HL-60/S4 treated with phorbol 12-myristate 13-acetate at 8.2 ng/mL for 4 days and 3 days (cell line): ENCODE measurements at regions not wholly inside any gene's neighbourhood (a gene's known extent, or its start where the extent isn't known, plus 50 kb on each side); places are given as distances from the start of the nearest gene placed in this dataset.

Experiments
- in situ Hi-C: fragments of 300-500 bp; cut with MboI; formaldehyde crosslinking; loops from 2 replicates; pipeline ENCODE4 v1.15.0; 2022; ENCODE audit warnings: low sequenced_read_pairs

DNA sequence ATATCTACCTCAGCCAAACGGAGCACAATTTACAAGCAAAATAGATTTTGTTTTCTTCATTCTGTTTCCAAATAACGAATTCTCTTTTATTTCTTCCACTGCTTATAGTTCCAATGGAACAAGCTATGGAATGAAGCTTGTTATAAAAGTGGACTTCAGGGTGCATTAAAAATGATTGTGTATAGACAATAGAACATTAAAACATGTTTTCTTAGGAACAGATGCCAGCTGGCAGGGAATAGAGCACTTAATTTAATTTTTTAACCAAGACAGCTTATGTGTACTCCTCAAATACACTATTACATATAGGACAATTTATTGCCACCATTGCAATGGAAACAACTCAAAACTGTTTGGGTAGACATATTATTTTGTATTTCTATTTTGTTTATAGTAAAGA is 860.1 kb upstream of the TYRP1 start:
- in situ Hi-C loops: no loop called here

DNA sequence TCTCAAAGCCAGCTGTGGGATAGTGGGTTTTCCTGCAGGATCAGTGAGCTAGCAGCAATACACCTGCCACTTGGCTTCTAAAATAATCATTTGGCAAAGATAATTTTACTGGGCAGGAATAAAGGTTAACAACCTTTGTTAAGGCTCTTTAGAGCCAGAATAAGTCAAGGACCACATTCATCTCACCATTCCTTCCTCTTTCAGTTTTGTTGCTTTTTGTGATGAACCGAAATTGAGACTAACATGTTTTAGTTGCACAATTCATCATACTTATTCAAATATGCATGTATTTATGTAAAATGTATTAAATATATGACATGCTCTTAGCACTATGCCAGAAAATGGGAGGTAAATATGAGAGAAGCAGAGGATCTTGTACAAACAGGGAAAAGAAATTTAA is 824.4 kb upstream of the TYRP1 start:
- in situ Hi-C loops: no loop called here

DNA sequence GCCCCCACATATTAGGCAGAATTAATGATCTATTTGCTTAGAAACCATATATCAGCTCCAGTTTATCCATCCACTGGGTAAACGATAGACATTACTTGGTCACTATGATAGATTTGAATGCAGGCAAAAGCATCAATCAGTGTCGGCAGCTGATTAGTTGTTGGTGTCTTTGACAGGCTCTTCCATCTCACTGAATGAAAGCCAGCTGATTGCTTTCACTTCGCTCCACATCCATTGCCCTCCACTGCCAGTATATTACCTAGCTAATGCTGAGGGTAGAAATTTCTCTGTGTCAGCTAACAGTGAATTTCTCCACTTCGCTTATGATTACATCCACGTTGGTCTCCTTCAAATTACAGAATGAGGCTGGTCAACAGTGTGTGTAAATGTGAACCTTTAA is 821.3 kb upstream of the TYRP1 start:
- in situ Hi-C loops: no loop called here

DNA sequence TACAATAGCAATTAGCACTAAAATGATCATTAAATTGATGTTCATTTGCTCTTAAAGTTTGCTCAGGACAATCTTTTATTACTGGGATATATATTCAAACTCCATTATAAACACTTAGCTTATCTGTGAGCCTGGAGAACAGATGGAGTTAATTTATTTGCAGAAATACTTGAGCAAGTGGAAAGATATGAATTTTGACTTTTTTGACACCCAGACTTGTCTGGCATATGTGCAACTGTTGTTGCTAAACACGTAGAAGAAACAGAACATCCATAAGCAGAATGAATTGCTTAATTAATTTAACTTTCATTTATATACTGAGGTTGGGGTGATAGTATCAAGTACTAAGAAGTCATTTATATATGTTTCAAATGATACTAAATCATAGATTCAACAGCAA is 820.7 kb upstream of the TYRP1 start:
- in situ Hi-C loops: no loop called here

DNA sequence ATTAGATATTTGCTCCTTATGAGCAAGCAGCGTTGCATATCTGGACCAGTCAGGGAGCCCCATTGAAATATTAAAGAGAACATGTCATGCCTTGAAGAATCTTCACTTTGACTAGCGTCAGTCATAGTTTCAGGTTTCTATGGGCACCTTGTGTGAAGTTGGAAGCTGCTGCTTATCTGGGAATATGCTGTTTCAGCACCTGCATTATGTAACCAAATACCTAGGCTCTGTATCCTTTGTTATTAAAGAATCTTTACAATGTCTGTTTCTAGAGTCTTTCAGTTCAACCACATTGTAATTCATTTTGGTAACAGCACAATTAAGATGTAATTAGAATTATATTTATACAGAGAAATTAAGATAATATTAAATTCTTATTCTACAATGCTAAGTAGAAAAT is 818.8 kb upstream of the TYRP1 start:
- in situ Hi-C loops: no loop called here

DNA sequence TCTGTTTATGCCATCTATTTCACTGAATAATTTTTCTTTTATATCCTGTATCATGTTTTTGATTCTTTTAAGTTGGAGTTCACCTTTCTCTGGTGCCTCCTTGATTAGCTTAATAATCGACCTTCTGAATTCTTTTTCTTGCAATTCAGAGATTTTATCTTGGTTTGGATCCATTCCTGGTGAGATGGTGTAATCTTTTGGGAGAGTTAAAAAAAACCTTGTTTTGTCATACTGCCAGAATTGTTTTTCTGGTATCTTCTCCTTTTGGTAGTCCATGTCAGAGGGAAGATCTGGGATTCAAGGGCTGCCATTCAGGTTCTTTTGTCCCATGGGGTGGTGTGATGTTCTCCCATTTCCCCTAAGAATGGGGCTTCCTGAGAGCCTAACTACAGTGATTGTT is 800.8 kb upstream of the TYRP1 start:
- in situ Hi-C loops: no loop called here

DNA sequence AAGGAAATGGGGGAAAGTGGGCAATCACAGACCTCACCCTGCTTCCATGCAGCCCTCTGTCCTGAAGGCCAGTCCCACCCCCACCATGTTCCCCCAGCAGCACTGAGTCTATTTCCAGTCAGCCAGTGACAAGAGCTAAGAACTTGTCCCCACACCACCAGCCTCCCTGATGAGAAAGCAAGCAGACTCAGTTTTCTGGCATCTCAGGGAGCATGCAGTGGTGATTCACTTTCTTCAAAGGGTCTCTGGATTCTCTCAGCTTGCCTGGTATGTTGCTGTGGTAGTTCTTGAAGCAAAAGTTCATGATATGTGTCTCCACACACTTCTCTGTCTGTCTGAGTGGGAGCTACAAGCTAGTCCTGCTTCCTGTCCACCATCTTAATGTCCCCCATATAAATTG is 799.9 kb upstream of the TYRP1 start:
- in situ Hi-C loops: no loop called here

DNA sequence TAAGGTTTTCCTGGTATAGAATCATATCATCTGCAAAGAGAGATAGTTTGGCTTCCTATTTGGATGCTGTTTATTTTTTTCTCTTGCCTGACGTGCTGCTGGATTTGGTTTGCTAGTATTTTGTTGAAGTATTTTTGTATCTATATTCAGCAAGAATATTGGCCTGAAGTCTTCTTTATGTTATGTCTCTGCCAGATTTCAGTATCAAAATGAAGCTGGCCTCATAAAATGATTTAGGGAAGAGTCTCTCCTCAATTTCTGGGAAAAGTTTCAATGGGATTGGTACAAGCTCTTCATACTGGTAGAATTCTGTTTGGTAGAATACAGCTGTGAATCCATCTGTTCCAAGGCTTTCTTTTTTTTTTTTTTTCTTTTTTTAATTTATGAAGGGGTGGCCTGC is 799.0 kb upstream of the TYRP1 start:
- in situ Hi-C loops: no loop called here

DNA sequence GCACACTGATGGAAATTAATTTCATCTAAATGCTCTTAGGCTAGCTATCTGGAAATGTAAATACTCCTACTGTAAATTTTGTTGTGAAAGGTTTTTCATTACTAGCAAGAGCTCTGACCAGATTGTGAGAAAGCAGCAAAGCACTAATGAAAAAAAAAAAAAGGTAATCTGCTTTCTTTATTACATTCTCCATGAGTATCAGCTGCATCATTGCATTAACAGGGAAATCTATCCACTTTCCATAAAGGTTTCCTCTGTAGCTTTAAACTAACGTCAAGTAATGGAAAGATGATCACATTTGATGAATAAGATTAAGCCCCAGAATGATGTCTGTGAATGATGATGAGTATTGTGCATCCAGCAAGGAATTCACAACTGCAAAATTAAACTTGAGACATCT is 790.6 kb upstream of the TYRP1 start:
- in situ Hi-C loops: no loop called here

DNA sequence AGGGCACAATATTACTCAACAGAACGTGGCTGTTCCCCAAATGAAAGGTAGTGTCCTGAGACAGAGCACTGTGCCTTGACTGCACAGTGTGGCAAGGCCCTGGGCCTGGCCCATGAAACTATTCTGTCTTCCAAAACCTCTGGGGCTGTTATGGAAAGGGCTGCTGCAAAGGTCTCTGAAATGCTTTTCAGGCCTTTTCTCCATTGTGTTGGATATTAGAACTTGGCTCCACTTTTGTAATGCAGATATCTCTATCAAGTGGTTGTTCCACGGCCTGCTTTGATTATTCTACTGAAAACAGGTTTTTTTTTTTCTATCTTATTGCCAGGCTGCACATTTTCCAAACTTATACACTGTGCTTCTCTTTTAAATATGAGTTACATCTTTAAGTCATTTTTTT is 777.5 kb upstream of the TYRP1 start:
- in situ Hi-C loops: no loop called here

DNA sequence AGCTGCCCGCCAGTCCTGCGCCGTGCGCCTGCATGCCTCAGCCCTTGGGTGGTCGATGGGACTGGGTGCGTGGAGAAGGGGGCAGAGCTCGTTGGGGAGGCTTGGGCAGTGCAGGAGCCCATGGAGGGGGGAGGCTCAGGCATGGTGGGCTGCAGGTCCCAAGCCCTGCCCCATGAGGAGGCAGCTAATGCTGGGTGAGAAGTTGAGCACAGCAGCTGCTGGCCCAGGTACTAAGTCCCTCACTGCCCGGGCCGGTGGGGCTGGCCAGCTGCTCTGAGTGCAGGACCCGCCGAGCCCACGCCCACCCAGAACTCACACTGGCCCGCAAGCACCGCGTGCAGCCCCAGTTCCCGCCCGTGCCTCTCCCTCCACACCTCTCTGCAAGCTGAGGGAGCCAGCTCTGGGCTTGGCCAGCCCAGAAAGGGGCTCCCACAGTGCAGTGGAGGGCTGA is 764.3 kb upstream of the TYRP1 start:
- in situ Hi-C loops: no loop called here

DNA sequence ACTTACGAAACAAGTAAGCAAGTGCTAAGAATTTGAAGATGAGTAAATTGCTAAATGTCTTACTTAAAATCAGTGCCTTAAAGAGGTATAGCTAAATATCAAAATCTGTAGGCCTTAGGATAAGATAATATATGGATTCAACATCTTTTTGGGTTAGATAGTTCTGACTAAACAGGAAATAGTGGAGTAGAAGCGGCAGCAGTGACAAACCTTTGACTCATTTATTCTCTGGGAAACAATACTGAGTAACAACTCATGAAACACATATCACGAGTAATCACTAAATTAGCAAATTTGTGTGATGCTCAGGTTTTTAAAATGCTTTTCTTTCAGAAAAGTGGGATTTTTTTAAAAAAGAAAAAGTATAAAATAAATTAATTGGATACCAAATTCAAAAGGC is 762.1 kb upstream of the TYRP1 start:
- in situ Hi-C loops: no loop called here

DNA sequence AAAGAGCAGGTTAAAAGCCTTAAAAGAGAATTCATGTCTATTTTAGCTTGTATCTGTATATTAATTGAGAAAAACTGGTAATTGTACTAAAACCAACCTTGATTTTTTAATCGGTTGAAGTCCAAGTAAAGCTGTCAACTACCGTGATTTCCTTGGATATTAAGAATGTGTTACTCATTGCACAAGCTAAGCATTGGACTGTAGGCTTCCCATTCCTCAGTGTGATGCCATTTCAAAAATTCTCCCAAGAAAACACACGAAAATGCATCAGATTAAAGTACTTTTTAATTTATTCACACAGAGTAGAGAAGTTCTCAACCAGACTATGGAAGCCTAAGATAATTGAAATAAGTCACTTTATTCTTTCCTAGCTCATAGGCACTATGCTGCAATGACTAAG is 761.4 kb upstream of the TYRP1 start:
- in situ Hi-C loops: no loop called here

DNA sequence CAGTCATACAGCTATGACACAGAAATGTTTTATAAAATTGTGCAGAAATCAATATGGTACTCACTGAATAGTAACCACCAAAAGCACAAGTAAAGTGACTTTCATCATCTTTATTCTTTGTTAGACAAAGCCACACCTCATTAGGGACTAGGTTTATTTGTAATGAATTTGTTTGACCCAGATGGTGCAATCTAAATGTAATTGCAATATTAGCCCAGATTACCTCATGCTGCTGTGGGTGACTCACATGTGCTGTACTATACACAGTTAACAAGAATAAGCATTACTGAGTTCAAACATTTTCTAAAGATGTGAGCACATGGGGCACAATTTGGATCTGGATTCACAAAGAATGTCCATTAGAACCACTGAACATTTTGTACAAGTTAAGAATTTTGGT is 759.3 kb upstream of the TYRP1 start:
- in situ Hi-C loops: no loop called here

DNA sequence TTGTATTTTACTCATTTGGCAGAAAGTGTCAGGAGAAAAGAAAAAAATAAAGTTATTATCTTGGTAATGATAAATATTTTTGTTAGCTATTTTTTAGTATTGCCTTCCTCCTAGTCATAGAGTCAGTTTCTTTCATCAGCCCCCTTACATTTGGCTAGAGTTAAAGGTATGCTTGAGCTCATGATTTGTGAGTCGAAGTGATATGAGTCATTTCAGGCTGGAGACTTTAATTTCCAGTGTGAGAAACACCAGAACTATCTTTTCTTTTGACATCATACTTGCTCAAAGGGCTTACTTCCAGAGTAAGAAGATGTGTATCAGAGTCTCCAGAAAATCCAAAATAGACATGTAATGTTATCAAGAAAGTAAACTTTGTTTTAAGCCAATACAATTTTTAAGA is 746.7 kb upstream of the TYRP1 start:
- in situ Hi-C loops: no loop called here

DNA sequence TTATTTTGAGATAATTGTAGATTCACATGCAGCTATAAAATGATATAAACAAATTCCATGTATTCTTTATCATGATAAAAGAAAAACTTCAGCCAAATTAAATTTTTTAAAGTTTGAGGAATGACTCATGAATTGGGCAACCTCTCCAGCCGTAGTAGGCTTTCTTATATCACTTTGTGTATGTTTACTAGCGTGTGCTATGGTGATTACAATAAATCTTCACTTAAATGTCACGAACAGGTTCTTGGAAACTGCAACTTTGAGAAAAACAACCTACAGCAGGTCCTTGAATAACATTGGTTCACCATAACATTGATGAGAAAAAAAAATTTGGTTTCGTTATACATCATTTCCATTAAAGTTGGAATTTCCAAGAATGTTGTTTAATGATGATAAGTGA is 730.9 kb upstream of the TYRP1 start:
- in situ Hi-C loops: no loop called here

DNA sequence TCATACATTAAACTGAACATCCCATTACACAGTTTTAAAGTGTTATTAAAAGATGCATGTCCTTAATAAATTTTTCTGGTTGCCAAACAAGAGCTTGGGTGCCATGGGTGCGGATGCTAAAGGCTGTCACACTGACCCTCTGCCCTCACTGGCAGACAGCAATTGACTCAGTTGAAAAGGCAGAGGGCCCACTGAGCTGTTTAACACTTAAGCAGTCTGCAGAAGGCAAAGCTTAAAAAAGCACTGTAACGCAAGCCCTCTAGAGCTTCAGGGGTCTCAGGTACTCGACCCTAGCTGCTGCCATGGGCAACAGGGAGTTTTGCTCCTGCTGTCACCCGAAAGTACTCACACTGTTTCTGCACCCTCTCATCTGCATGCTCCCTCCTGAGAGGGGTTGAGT is 726.4 kb upstream of the TYRP1 start:
- in situ Hi-C loops: no loop called here

DNA sequence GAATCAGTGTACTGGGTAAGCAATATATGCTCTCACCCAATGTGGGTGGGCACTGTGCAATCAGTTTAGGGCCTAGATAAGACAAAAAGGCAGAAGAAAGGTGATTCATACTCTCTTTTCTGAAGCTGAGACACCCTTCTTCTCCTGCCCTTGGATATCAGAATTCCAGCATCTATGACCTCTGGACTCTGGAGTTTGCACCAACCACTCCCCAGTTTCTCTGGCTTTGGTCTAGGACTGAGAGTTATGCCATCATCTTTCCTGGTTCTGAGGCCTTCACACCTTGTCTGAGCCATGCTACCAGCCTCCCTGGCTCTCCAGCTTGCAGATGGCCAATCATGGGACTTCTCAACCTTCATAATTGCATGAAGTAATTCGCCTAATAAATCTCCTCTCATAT is 724.6 kb upstream of the TYRP1 start:
- in situ Hi-C loops: no loop called here

DNA sequence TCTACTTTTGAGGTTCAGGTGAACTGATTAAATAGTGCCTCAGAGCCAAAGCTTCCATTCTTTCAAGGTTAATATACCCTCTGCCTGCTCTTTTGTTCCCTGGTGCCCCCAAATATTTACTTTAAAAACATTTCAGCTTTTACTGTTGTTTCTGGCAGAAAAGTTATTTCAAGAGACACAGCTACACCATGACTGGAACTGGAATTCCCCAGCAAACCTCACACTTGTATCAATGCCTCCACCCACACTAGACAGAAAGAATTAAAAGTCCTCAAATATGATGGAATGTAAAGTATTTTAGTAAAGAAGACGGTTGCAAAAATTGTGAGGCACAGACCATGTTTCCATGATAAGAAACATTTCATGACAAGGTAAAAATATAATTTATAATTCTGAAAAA is 720.2 kb upstream of the TYRP1 start:
- in situ Hi-C loops: no loop called here

DNA sequence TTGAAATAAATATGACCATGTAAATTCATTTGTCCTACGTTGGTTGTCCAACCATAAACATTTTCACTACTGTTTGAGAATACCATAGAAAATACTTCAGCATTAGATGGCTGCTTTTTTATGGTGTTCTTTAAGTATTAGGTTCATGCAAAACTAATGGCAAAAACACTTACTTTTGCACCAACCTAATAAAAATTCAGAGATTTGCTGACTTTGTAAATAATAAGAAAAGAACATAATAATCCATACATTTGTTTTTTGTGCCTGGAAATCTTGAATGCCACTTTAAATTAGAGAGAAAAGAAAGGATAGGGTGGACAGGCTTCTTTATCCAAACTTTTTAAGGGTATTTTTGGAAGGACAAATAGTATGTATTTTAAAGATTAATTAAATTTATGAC is 719.7 kb upstream of the TYRP1 start:
- in situ Hi-C loops: no loop called here

DNA sequence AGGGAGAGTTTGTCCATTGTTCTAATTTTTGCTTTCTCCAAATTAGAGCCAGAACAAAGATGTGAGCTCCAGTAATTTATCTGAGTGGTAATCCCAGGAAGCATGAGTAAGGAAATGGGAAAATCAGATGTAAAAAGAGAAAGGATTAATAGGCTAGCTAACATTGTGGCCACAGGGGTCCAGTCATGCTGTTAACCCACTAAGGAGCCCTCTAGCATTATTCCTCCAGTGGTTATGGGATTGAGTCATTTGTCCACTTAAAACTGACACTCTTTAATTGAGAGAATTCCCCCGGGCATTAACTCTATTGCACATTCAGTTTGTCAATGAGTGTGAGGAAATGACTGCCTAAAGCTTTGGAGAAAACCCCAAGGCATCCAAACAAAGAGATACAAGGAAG is 700.3 kb upstream of the TYRP1 start:
- in situ Hi-C loops: no loop called here

DNA sequence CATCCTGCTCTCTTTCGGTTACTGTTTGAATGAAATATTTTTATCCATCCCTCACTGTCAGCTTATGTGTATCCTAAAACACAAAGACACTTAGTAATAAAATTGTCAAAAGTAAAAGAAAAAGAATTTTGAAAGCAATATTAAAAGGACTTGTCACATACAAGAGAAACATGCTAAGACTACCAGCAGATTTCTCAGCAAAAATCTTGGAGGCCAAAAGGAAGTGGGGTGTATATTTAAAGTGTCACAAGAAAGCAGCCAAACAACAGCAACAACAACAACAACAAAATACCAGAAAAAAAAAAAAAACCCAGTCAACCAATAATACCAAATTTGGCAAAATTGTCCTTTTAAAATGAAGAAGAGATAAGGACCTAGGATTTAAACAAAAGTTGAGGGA is 678.7 kb upstream of the TYRP1 start:
- in situ Hi-C loops: no loop called here

DNA sequence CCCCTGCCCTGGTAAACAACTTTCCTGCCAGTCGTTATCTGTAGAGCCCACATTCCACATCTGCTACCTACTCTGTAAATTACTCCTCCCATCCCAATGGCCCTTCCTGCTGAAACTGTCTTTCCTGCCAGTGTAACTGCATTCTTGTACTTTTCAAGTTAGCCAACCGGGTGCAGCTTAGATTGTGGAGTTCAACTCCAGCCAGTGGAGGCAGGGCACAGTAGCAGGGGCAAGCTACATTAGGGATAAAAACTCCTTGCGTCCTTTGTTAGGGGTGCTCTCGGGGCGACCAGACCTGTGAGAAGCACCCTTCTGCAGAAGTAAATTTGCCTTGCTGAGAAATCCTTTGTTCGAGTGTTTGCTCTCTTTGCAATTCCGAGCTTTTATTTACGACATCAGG is 639.0 kb upstream of the TYRP1 start:
- in situ Hi-C loops: no loop called here

DNA sequence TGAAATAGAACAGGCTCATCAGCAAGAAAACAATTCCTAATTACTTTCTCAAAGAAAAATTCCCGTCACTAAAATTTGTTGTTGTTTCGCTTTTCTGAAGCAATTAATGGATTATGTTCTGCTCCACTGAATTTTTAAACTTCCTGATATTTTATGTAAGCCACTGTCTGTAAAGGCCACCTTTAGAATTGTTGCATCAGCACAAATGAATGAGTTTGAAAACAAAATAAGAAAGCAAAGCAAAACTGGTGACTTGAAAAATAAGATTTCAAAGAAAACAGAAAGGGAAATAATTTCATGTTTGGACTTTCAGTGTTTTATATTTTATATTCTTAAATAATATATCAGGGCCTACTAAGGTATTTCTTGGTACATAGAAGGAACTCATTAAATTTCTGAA is 636.3 kb upstream of the TYRP1 start:
- in situ Hi-C loops: no loop called here
